GM12872 (cell line): ENCODE measurements at regions not wholly inside any gene's neighbourhood (a gene's known extent, or its start where the extent isn't known, plus 50 kb on each side); places are given as distances from the start of the nearest gene placed in this dataset.

Experiments used
- CTCF ChIP-seq: IDR thresholded peaks from 3 replicates; pipeline ENCODE4 v1.5.1; 2011; ENCODE audit warnings: low read depth, mild to moderate bottlenecking, low read length, moderate library complexity; ENCODE audit not compliant: insufficient read depth

- no peak for TF ChIP-seq CTCF
Measured at GRCh38 chr2:88842656-88843460, 151.4 kb downstream of the RPIA start.

GRCh38 chr2:88843651-88844050, 152.2 kb downstream of the RPIA start:
- TF ChIP-seq CTCF: no peak

GRCh38 chr2:88844960-88845359, 153.5 kb downstream of the RPIA start:
- TF ChIP-seq CTCF: no peak

GRCh38 chr2:88845772-88846661, 154.5 kb downstream of the RPIA start:
- TF ChIP-seq CTCF: no peak

- no peak for TF ChIP-seq CTCF
Measured at GRCh38 chr2:88852753-88853402, 161.4 kb downstream of the RPIA start.

GRCh38 chr2:88853403-88853790, 161.9 kb downstream of the RPIA start:
- TF ChIP-seq CTCF: no peak

GRCh38 chr2:88854528-88854927, 163.1 kb downstream of the RPIA start:
- no peak for TF ChIP-seq CTCF
